Progenitor cell of endocrine pancreas (in vitro differentiated cells): ENCODE measurements at regions not wholly inside any gene's neighbourhood (a gene's known extent, or its start where the extent isn't known, plus 50 kb on each side); places are given as distances from the start of the nearest gene placed in this dataset.

Source experiments
- DNase-seq: peaks from one replicate; pipeline ENCODE4 v3.0.0; 2021; ENCODE audit warnings: low spot score; ENCODE audit not compliant: unreplicated experiment
- H3K27ac Mint-ChIP-seq: 2 replicates; pipeline ENCODE4 v1.8.0; 2021; ENCODE audit warnings: mild to moderate bottlenecking, moderate library complexity, mixed read lengths
- H3K27me3 Mint-ChIP-seq: 2 replicates; pipeline ENCODE4 v1.8.0; 2021; ENCODE audit warnings: mixed read lengths
- H3K36me3 Mint-ChIP-seq: 2 replicates; pipeline ENCODE4 v1.8.0; 2022; ENCODE audit warnings: mixed read lengths; ENCODE audit not compliant: insufficient read depth
- H3K4me1 Mint-ChIP-seq: 2 replicates; pipeline ENCODE4 v1.8.0; 2021; ENCODE audit warnings: low read depth, mixed read lengths
- H3K4me3 Mint-ChIP-seq: 2 replicates; pipeline ENCODE4 v1.8.0; 2021; ENCODE audit warnings: low read depth, mild to moderate bottlenecking, moderate library complexity, mixed read lengths
- H3K9me3 Mint-ChIP-seq: 2 replicates; pipeline ENCODE4 v1.8.0; 2021; ENCODE audit warnings: low read depth, mixed read lengths
- TF ChIP-seq, protein P1 (sequence below): fragments of 200-600 bp; sonication (generic); IDR thresholded peaks from one replicate; pipeline ENCODE4 v1.5.0; 2021; ENCODE audit warnings: antibody characterized with exemption, mild to moderate bottlenecking; ENCODE audit not compliant: unreplicated experiment

DNA sequence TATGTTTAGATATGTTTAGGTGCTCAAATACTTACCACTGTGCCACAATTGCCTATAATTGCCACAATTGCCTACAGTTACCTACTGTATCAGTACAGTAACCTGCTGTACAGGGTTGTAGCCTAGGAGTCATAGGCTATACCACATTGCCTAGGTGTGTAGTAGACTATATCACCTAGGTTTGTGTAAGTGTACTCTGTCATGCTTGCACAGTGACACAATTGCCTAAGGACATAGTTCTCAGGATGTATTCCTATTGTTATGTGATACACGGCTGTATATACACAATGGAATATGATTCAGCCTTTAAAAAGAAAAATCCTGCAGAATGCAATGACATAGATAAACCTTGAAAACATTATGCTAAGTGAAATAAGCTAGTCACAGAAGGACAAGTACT is 264.8 kb downstream of the RAP2B start:
- no peak for DNase-seq
- no peaks in the 10 kb centered on the region for H3K27me3 Mint-ChIP-seq
- H3K9me3 Mint-ChIP-seq: peaks cover 27% of the 10 kb centered on the region
- TF ChIP-seq, protein P1, sequence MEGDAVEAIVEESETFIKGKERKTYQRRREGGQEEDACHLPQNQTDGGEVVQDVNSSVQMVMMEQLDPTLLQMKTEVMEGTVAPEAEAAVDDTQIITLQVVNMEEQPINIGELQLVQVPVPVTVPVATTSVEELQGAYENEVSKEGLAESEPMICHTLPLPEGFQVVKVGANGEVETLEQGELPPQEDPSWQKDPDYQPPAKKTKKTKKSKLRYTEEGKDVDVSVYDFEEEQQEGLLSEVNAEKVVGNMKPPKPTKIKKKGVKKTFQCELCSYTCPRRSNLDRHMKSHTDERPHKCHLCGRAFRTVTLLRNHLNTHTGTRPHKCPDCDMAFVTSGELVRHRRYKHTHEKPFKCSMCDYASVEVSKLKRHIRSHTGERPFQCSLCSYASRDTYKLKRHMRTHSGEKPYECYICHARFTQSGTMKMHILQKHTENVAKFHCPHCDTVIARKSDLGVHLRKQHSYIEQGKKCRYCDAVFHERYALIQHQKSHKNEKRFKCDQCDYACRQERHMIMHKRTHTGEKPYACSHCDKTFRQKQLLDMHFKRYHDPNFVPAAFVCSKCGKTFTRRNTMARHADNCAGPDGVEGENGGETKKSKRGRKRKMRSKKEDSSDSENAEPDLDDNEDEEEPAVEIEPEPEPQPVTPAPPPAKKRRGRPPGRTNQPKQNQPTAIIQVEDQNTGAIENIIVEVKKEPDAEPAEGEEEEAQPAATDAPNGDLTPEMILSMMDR: no peak
- no peak overlapping the region for H3K4me3 Mint-ChIP-seq
- no peaks in the 10 kb centered on the region for H3K4me1 Mint-ChIP-seq
- H3K27ac Mint-ChIP-seq: no peak overlapping the region
- no peaks in the 10 kb centered on the region for H3K36me3 Mint-ChIP-seq

DNA sequence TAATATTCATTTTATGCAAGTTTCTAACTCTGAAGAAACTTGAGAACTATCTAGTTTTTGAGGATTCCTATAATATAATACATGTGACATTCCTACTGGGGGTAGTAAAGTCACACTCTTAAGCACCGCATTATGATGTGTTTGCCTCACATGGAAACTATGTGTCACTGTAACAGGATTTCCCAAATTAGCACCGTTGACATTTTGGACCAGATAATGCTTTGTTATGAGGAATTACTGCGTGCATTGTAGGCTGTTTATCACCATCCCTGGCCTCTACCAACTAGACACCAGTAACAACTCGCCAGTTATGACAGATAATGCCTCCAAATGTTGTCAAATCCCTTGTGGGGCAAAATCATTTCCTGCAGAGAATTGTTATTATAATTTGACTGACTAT is 267.8 kb downstream of the RAP2B start:
- H3K4me3 Mint-ChIP-seq: no peak overlapping the region
- TF ChIP-seq, protein P1: no peak

DNA sequence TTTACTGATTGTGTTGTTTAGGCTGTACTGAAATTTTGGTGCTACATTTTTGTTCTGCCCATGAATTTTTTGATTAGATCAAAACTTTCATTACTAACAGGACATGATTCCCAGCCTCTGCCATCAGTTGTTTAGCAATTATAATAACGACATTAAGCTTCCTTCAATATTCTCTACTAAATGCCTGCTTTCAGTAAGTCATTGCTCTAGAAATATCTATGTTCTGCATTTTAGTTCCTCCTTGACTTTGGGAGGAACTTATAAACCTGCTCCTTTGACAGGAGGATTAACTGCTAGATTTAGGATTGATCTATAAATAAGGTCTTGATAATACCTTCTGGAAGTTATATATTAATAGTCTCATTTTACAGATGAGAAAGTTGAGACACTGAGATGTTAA is 269.1 kb downstream of the RAP2B start:
- Mint-ChIP-seq H3K36me3 (no peaks in the 10 kb centered on the region), H3K27me3 (no peaks in the 10 kb centered on the region), H3K4me1 (no peaks in the 10 kb centered on the region), H3K27ac (no peak overlapping the region), H3K9me3 (no peaks in the 10 kb centered on the region), H3K4me3 (no peak overlapping the region)
- TF ChIP-seq, protein P1: no peak
- DNase-seq: no peak

More for the DNA sequence above, 267.8 kb downstream of the RAP2B start:
- no peaks in the 10 kb centered on the region for H3K36me3 Mint-ChIP-seq
- peaks cover 1% of the 10 kb centered on the region for H3K9me3 Mint-ChIP-seq
- no peak overlapping the region for H3K27ac Mint-ChIP-seq
- H3K4me1 Mint-ChIP-seq: no peaks in the 10 kb centered on the region
- H3K27me3 Mint-ChIP-seq: no peaks in the 10 kb centered on the region
- DNase-seq: no peak

DNA sequence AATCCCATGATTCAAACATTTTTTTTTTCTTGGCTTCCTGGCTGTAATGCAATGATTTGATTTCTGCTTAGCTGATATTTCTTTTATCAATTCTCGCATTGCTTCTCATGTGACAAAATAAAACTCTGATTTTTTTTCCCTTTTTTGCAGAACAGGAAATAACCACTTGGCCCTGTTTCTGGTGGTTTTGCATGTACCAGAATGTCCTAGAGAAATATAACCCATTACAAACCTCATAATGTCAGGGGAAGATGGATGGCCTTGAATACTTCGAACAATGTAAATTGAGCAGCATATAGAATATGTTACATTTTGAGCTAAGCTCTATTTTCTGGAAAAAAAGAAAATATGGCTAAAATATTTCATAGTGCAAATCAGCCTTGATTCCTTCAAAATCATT is 275.6 kb downstream of the RAP2B start:
- Mint-ChIP-seq H3K27ac (no peak overlapping the region), H3K27me3 (no peaks in the 10 kb centered on the region), H3K36me3 (no peaks in the 10 kb centered on the region), H3K4me3 (no peak overlapping the region), H3K4me1 (peaks cover 9% of the 10 kb centered on the region), H3K9me3 (no peaks in the 10 kb centered on the region)
- TF ChIP-seq, protein P1: no peak
- no peak for DNase-seq

DNA sequence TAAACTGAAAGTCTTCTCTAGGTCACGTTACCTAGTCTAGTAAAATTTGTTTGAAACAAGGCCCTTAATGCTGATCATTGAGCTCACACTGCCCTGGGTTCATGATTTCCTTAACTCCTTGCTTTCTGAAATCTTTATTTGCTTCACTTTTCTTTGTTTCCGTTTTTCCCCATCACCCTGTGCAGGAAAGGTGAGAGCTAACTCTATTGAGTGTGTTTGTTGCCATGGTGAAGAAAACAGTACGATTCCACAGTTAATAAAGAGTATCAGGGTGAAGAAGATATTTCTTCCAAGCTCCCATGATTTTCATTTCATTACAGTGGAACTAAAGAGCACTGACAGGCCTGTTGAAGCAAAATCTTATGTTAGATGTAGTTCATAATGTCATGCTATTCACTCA is 276.2 kb downstream of the RAP2B start:
- TF ChIP-seq, protein P1: no peak
- H3K27ac Mint-ChIP-seq: no peak overlapping the region
- no peaks in the 10 kb centered on the region for H3K27me3 Mint-ChIP-seq
- no peak overlapping the region for H3K4me3 Mint-ChIP-seq
- DNase-seq: no peak
- no peaks in the 10 kb centered on the region for H3K36me3 Mint-ChIP-seq
- H3K4me1 Mint-ChIP-seq: peaks cover 9% of the 10 kb centered on the region
- no peaks in the 10 kb centered on the region for H3K9me3 Mint-ChIP-seq
